ENCODE measurements at regions not wholly inside any gene's neighbourhood (a gene's known extent, or its start where the extent isn't known, plus 50 kb on each side); places are given as distances from the start of the nearest gene placed in this dataset.

- no peak for TF ChIP-seq CTCF (IDR thresholded peaks at IDR 0.05)
- TF ChIP-seq POLR2AphosphoS5 (IDR thresholded peaks at IDR 0.05), result no peak
These were observed 497.5 kb downstream of the TNS1 start for GRCh38 chr2:217505303-217505702.

All from prostate gland (tissue), 2 donors.